Right lung (tissue), 2 donors: ENCODE measurements at regions not wholly inside any gene's neighbourhood (a gene's known extent, or its start where the extent isn't known, plus 50 kb on each side); places are given as distances from the start of the nearest gene placed in this dataset.
"Not testable (repeated sequence)": the region's sequence is repeated elsewhere in the genome, so short reads cannot be mapped to it uniquely, and the experiment has no call there.

Experiments used
- DNase-seq, 2 donors: peaks; one replicate each; pipeline ENCODE4 v3.0.0-alpha.2; 2013

GRCh38 chr10:3270577-3271316 lies 98.2 kb upstream of the PITRM1 start:
- no peak for DNase-seq

GRCh38 chr10:3268025-3268424 lies 95.4 kb upstream of the PITRM1 start:
- no peak for DNase-seq

- no peak for DNase-seq
Observed at GRCh38 chr10:3265088-3265487, 92.5 kb upstream of the PITRM1 start.

- DNase-seq = no peak
Observed at GRCh38 chr10:3264161-3264761, 91.7 kb upstream of the PITRM1 start.

- no peak for DNase-seq
Observed at GRCh38 chr10:3263747-3264146, 91.2 kb upstream of the PITRM1 start.

- no peak for DNase-seq
Observed at GRCh38 chr10:3263082-3263481, 90.5 kb upstream of the PITRM1 start.

GRCh38 chr10:3261921-3262320 lies 89.3 kb upstream of the PITRM1 start:
- no peak for DNase-seq

GRCh38 chr10:3260066-3260834 lies 87.7 kb upstream of the PITRM1 start:
- DNase-seq = no peak

GRCh38 chr10:3259499-3259898 lies 86.9 kb upstream of the PITRM1 start:
- no peak for DNase-seq

GRCh38 chr10:3258394-3258793 lies 85.8 kb upstream of the PITRM1 start:
- no peak for DNase-seq

- no peak for DNase-seq
Observed at GRCh38 chr10:3255616-3256015, 83.0 kb upstream of the PITRM1 start.

- no peak for DNase-seq
Observed at GRCh38 chr10:3255075-3255474, 82.5 kb upstream of the PITRM1 start.

GRCh38 chr10:3253974-3254373 lies 81.4 kb upstream of the PITRM1 start:
- not testable (repeated sequence) for DNase-seq

- no peak for DNase-seq
Observed at GRCh38 chr10:3251172-3251571, 78.6 kb upstream of the PITRM1 start.

GRCh38 chr10:3249307-3249889 lies 76.8 kb upstream of the PITRM1 start:
- no peak for DNase-seq

GRCh38 chr10:3248526-3249306 lies 76.1 kb upstream of the PITRM1 start:
- DNase-seq = no peak

- DNase-seq = no peak
Observed at GRCh38 chr10:3245395-3245794, 72.8 kb upstream of the PITRM1 start.

GRCh38 chr10:3241967-3242650 lies 69.5 kb upstream of the PITRM1 start:
- DNase-seq = no peak

- no peak for DNase-seq
Observed at GRCh38 chr10:3241274-3241921, 68.8 kb upstream of the PITRM1 start.
